ENCODE measurements at regions not wholly inside any gene's neighbourhood (a gene's known extent, or its start where the extent isn't known, plus 50 kb on each side); places are given as distances from the start of the nearest gene placed in this dataset.
"Not testable (repeated sequence)": the region's sequence is repeated elsewhere in the genome, so short reads cannot be mapped to it uniquely, and the experiment has no call there.

DNA sequence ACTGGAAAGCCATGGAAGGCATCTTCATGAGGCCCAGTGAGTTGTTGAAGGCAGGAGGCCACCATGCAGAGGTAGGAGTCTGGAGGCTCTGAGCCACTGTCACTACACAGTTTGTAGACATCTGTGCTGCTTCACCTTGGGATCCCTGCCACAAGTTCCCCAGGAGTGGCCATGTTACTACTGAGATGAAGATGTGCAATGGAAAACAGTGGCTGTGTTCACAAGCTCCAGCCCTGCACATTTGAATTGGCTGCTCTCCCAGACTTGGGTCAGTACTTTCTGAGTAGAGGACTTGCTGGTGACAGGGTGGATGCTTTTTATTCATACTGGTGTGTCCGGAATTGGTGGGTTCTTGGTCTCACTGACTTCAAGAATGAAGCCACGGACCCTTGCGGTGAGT is 86.9 kb upstream of the C15orf39 start:
- Histone ChIP-seq H4K20me1 (ENCODE audit: insufficient read depth, low read length, poor library complexity, severe bottlenecking) (no peaks in the 10 kb centered on the region), H3K27me3 (ENCODE audit: insufficient read depth, low read length, poor library complexity, severe bottlenecking) (no peaks in the 10 kb centered on the region), H3F3A (ENCODE audit: low read depth) (no peaks in the 10 kb centered on the region), H3K4me1 (ENCODE audit: insufficient read depth, low read length, poor library complexity, severe bottlenecking) (peaks cover 14% of the 10 kb centered on the region), H3K9me3 (ENCODE audit: insufficient read depth, low read depth, low read length) (peaks cover 5% of the 10 kb centered on the region; the same call in 1 of the 2 replicates), H3K4me3 (ENCODE audit: low read length, poor library complexity, severe bottlenecking) (no peak overlapping the region), H3K36me3 (ENCODE audit: insufficient read depth, low read length) (no peaks in the 10 kb centered on the region), H3K4me2 (ENCODE audit: low read depth, low read length, poor library complexity, severe bottlenecking) (no peak overlapping the region), H3K79me2 (ENCODE audit: insufficient read depth, low read length) (no peaks in the 10 kb centered on the region), H2AFZ (ENCODE audit: low read length) (no peak overlapping the region), H3K9ac (ENCODE audit: low read depth, low read length, poor library complexity, severe bottlenecking) (no peak overlapping the region), H3K9me2 (replicated peaks; ENCODE audit: low read depth, low read length) (no peaks in the 10 kb centered on the region)
- TF ChIP-seq EZH2phosphoT487 (IDR thresholded peaks at IDR 0.05; ENCODE audit: borderline replicate concordance): no peak
- TF ChIP-seq, protein P1, sequence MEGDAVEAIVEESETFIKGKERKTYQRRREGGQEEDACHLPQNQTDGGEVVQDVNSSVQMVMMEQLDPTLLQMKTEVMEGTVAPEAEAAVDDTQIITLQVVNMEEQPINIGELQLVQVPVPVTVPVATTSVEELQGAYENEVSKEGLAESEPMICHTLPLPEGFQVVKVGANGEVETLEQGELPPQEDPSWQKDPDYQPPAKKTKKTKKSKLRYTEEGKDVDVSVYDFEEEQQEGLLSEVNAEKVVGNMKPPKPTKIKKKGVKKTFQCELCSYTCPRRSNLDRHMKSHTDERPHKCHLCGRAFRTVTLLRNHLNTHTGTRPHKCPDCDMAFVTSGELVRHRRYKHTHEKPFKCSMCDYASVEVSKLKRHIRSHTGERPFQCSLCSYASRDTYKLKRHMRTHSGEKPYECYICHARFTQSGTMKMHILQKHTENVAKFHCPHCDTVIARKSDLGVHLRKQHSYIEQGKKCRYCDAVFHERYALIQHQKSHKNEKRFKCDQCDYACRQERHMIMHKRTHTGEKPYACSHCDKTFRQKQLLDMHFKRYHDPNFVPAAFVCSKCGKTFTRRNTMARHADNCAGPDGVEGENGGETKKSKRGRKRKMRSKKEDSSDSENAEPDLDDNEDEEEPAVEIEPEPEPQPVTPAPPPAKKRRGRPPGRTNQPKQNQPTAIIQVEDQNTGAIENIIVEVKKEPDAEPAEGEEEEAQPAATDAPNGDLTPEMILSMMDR (conservative IDR thresholded peaks at IDR 0.05; ENCODE audit: low read length): no peak

DNA sequence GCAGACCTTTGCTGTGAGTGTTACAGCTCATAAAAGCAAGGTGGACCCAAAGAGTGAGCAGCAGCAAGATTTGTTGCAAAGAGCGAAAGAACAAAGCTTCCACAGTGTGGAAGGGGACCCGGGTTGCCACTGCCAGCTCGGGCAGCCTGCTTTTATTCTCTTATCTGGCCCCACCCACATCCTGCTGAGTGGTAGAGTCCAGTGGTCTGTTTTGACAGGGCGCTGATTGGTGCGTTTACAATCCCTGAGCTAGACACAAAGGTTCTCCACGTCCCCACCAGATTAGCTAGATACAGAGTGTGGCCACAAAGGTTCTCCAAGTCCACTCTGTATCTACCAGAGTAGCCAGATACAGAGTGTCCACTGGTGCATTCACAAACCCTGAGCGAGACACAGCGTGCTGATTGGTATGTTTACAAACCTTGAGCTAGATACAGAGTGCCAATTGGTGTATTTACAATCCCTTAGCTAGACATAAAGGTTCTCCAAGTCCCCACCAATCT is 86.2 kb upstream of the C15orf39 start:
- not testable (repeated sequence) for H4K20me1 ChIP-seq (ENCODE audit: insufficient read depth, low read length, poor library complexity, severe bottlenecking); H3K9me2 ChIP-seq (replicated peaks; ENCODE audit: low read depth, low read length); H3F3A ChIP-seq (ENCODE audit: low read depth)

GRCh38 chr15:75116143-75116542 is 85.5 kb upstream of the C15orf39 start:
- H4K20me1 ChIP-seq (ENCODE audit: insufficient read depth, low read length, poor library complexity, severe bottlenecking); H3K9ac ChIP-seq (ENCODE audit: low read depth, low read length, poor library complexity, severe bottlenecking); H3K4me3 ChIP-seq (ENCODE audit: low read length, poor library complexity, severe bottlenecking); H3K27me3 ChIP-seq (ENCODE audit: insufficient read depth, low read length, poor library complexity, severe bottlenecking); H3K4me1 ChIP-seq (ENCODE audit: insufficient read depth, low read length, poor library complexity, severe bottlenecking); H3K36me3 ChIP-seq (ENCODE audit: insufficient read depth, low read length); H2AFZ ChIP-seq (ENCODE audit: low read length); H3K4me2 ChIP-seq (ENCODE audit: low read depth, low read length, poor library complexity, severe bottlenecking); H3K9me3 ChIP-seq (ENCODE audit: insufficient read depth, low read depth, low read length); H3K79me2 ChIP-seq (ENCODE audit: insufficient read depth, low read length); H3F3A ChIP-seq (ENCODE audit: low read depth); H3K9me2 ChIP-seq (replicated peaks; ENCODE audit: low read depth, low read length): not testable (repeated sequence)

More for the DNA sequence above, 86.2 kb upstream of the C15orf39 start:
- H3K4me1 ChIP-seq (ENCODE audit: insufficient read depth, low read length, poor library complexity, severe bottlenecking); H3K9me3 ChIP-seq (ENCODE audit: insufficient read depth, low read depth, low read length); H3K36me3 ChIP-seq (ENCODE audit: insufficient read depth, low read length); H3K79me2 ChIP-seq (ENCODE audit: insufficient read depth, low read length); H3K4me2 ChIP-seq (ENCODE audit: low read depth, low read length, poor library complexity, severe bottlenecking); H3K4me3 ChIP-seq (ENCODE audit: low read length, poor library complexity, severe bottlenecking); H3K9ac ChIP-seq (ENCODE audit: low read depth, low read length, poor library complexity, severe bottlenecking); H3K27me3 ChIP-seq (ENCODE audit: insufficient read depth, low read length, poor library complexity, severe bottlenecking); H2AFZ ChIP-seq (ENCODE audit: low read length): not testable (repeated sequence)

DNA sequence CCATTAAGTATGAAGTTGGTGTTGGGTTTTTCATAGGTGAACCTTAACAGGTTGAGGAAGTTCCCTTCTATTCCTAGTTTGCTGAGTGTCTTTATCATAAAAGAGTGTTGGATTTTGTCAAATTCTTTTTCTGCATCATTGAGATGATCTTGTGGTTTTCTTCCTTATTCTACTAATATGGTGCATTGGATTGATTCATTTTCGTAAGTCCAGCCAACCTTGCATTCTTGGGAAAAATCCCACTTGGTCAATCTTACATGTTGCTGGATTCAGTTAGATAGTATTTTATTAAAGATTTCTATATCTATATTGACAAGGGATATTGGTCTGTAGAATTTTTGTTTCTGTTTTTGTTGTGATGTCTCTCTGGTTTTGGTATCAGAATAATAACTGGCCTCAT is 83.7 kb upstream of the C15orf39 start:
- H2AFZ ChIP-seq (ENCODE audit: low read length): no peak overlapping the region
- no peaks in the 10 kb centered on the region for H3K9me2 ChIP-seq (replicated peaks; ENCODE audit: low read depth, low read length)
- no peak overlapping the region for H3K4me2 ChIP-seq (ENCODE audit: low read depth, low read length, poor library complexity, severe bottlenecking)
- H3K36me3 ChIP-seq (ENCODE audit: insufficient read depth, low read length): no peaks in the 10 kb centered on the region
- no peaks in the 10 kb centered on the region for H4K20me1 ChIP-seq (ENCODE audit: insufficient read depth, low read length, poor library complexity, severe bottlenecking)
- no peak overlapping the region for H3K9ac ChIP-seq (ENCODE audit: low read depth, low read length, poor library complexity, severe bottlenecking)
- peaks cover 10% of the 10 kb centered on the region; the same call in 1 of the 2 replicates for H3K9me3 ChIP-seq (ENCODE audit: insufficient read depth, low read depth, low read length)
- H3K79me2 ChIP-seq (ENCODE audit: insufficient read depth, low read length): no peaks in the 10 kb centered on the region
- no peaks in the 10 kb centered on the region for H3K4me1 ChIP-seq (ENCODE audit: insufficient read depth, low read length, poor library complexity, severe bottlenecking)
- H3F3A ChIP-seq (ENCODE audit: low read depth): no peaks in the 10 kb centered on the region
- no peaks in the 10 kb centered on the region for H3K27me3 ChIP-seq (ENCODE audit: insufficient read depth, low read length, poor library complexity, severe bottlenecking)
- TF ChIP-seq, protein P1 (conservative IDR thresholded peaks at IDR 0.05; ENCODE audit: low read length): no peak
- no peak for TF ChIP-seq EZH2phosphoT487 (IDR thresholded peaks at IDR 0.05; ENCODE audit: borderline replicate concordance)
- H3K4me3 ChIP-seq (ENCODE audit: low read length, poor library complexity, severe bottlenecking): no peak overlapping the region

DNA sequence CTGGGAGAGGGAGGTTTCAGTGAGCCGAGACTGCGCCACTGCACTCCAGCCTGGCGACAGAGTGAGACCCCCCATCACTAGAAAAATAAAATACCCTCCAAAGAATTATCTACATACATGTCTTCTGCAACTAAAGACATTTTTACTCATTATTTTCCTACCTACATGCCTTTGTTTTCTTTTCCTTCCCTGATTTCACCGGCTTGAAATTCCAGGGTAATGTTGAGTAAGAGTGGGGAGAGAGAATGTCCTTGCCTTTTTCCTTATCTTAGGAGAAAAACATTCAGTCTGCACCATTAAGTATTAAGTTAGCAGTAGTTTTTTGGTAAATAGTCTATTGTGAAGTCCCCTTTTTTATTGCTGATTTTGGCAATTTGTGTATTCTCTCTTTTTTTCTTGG is 82.4 kb upstream of the C15orf39 start:
- H3K9me2 ChIP-seq (replicated peaks; ENCODE audit: low read depth, low read length); H4K20me1 ChIP-seq (ENCODE audit: insufficient read depth, low read length, poor library complexity, severe bottlenecking); H3K4me1 ChIP-seq (ENCODE audit: insufficient read depth, low read length, poor library complexity, severe bottlenecking); H3K36me3 ChIP-seq (ENCODE audit: insufficient read depth, low read length); H3K9ac ChIP-seq (ENCODE audit: low read depth, low read length, poor library complexity, severe bottlenecking); H3F3A ChIP-seq (ENCODE audit: low read depth); H2AFZ ChIP-seq (ENCODE audit: low read length); H3K4me3 ChIP-seq (ENCODE audit: low read length, poor library complexity, severe bottlenecking); H3K27me3 ChIP-seq (ENCODE audit: insufficient read depth, low read length, poor library complexity, severe bottlenecking); H3K9me3 ChIP-seq (ENCODE audit: insufficient read depth, low read depth, low read length); H3K4me2 ChIP-seq (ENCODE audit: low read depth, low read length, poor library complexity, severe bottlenecking); H3K79me2 ChIP-seq (ENCODE audit: insufficient read depth, low read length): not testable (repeated sequence)
